OCI-LY7 (cell line): ENCODE measurements at regions not wholly inside any gene's neighbourhood (a gene's known extent, or its start where the extent isn't known, plus 50 kb on each side); places are given as distances from the start of the nearest gene placed in this dataset.

Experiments
- BruUV-seq: library from RNA; stranded (reverse); fragments of 400-500 nt; replicated peaks from 2 replicates; lab custom pipeline; 2021; lab: Mats Ljungman, UMichigan
- CTCF ChIA-PET: fragments of 300-600 bp; sonication (Branson Sonifier 250); formaldehyde crosslinking; loops from one replicate; lab custom pipeline; 2022; ENCODE audit warnings: antibody characterized with exemption; ENCODE audit not compliant: unreplicated experiment; lab: Charles Lee
- POLR2A ChIA-PET: fragments of 300-600 bp; sonication (Branson Sonifier 250); formaldehyde crosslinking; loops from one replicate; lab custom pipeline; 2022; ENCODE audit warnings: antibody characterized with exemption; lab: Charles Lee
- DNase-seq: peaks from one replicate; pipeline ENCODE4 v3.0.0-alpha.2; 2015; ENCODE audit warnings: low spot score
- H2AFZ ChIP-seq: fragments of 200-600 bp; sonication (generic), shearing (Covaris generic); 2 replicates; pipeline ENCODE4 v1.6.1; 2014; ENCODE audit warnings: mild to moderate bottlenecking, antibody characterized with exemption, low read length, moderate library complexity
- H3K27ac ChIP-seq: fragments of 200-600 bp; sonication (generic); 2 replicates; pipeline ENCODE4 v1.5.1; 2014; ENCODE audit warnings: mixed run types, low read depth, mild to moderate bottlenecking, moderate library complexity, low read length, inconsistent platforms; ENCODE audit not compliant: poor library complexity, severe bottlenecking
- H3K36me3 ChIP-seq: fragments of 200-600 bp; sonication (generic); 2 replicates; pipeline ENCODE4 v1.6.1; 2014; ENCODE audit warnings: mild to moderate bottlenecking, antibody characterized with exemption, low read length, moderate library complexity, mixed read lengths; ENCODE audit not compliant: insufficient read depth
- H3K4me1 ChIP-seq: fragments of 200-600 bp; sonication (generic); 2 replicates; pipeline ENCODE4 v1.5.1; 2014; ENCODE audit warnings: mild to moderate bottlenecking, low read length; ENCODE audit not compliant: insufficient read depth, poor library complexity, severe bottlenecking
- H3K4me2 ChIP-seq: fragments of 200-600 bp; sonication (generic); 2 replicates; pipeline ENCODE4 v1.6.1; 2014; ENCODE audit warnings: mild to moderate bottlenecking, low read length
- H3K4me3 ChIP-seq: fragments of 200-600 bp; sonication (generic); 2 replicates; pipeline ENCODE4 v1.5.1; 2014; ENCODE audit warnings: mild to moderate bottlenecking, low read depth, low read length; ENCODE audit not compliant: poor library complexity, severe bottlenecking
- H3K79me2 ChIP-seq: fragments of 200-600 bp; sonication (generic); 2 replicates; pipeline ENCODE4 v1.6.1; 2016; ENCODE audit warnings: low read depth, mild to moderate bottlenecking, low read length, moderate library complexity, mixed read lengths; ENCODE audit not compliant: insufficient read depth
- H3K9me2 ChIP-seq: fragments of 200-600 bp; sonication (generic); 2 replicates; pipeline ENCODE4 v1.6.1; 2016; ENCODE audit warnings: mild to moderate bottlenecking, low read length, mixed read lengths; ENCODE audit not compliant: insufficient read depth
- H3K9me3 ChIP-seq: fragments of 200-600 bp; sonication (generic); 2 replicates; pipeline ENCODE4 v1.6.1; 2014; ENCODE audit warnings: mild to moderate bottlenecking, mixed run types, low read length, mixed read lengths
- H4K20me1 ChIP-seq: fragments of 200-600 bp; sonication (generic); 2 replicates; pipeline ENCODE4 v1.6.1; 2014; ENCODE audit warnings: mild to moderate bottlenecking, antibody characterized with exemption, low read length, moderate library complexity, mixed read lengths; ENCODE audit not compliant: insufficient read depth
- EZH2phosphoT487 ChIP-seq: fragments of 200-600 bp; sonication (generic); IDR thresholded peaks from 2 replicates; pipeline ENCODE4 v1.6.1; 2018; ENCODE audit warnings: low read depth, borderline replicate concordance, mild to moderate bottlenecking, mixed run types, antibody characterized with exemption, low read length, moderate library complexity, mixed read lengths
- intact Hi-C: fragments of 100-400 bp; cut with micrococcal nuclease; formaldehyde crosslinking; loops from one replicate; pipeline ENCODE4 v1.10.0; 2022; ENCODE audit not compliant: unreplicated experiment
- TF ChIP-seq, protein P1 (sequence below): fragments of 200-600 bp; sonication (generic); conservative IDR thresholded peaks from 2 replicates; pipeline ENCODE4 v1.5.1; 2014; ENCODE audit warnings: mild to moderate bottlenecking, antibody characterized with exemption, low read length, moderate library complexity, mixed read lengths

DNA sequence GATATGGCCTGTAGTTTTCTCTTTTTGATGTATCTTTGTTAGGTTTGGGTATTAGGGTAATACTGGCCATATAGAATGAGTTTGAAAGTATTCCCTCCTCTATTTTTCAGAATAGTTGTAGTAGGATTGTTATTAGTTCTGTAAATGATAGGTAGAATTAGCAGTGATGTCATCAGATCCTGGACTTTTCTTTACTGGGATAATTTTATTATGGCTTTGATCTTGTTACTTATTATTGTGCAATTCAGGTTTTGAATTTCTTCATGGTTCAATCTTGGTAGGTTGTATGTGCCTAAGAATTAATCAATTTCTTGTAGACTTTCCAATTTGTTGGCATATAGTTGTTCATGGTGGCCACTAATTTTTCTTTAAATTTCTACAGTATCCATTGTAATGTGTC is 916.6 kb downstream of the CCDC85A start:
- Histone ChIP-seq H3K9me3 (no peaks in the 10 kb centered on the region), H3K4me2 (no peak overlapping the region), H3K27ac (no peak overlapping the region), H3K9me2 (no peaks in the 10 kb centered on the region; the same call in 1 of the 2 replicates), H4K20me1 (no peaks in the 10 kb centered on the region), H3K36me3 (no peaks in the 10 kb centered on the region), H3K79me2 (no peaks in the 10 kb centered on the region), H3K4me1 (no peaks in the 10 kb centered on the region), H3K4me3 (no peak overlapping the region), H2AFZ (no peak overlapping the region)
- BruUV-seq: no TSS peak
- intact Hi-C loops: no loop called here
- POLR2A ChIA-PET: interaction anchor here (1.1 kb wide), 1 partner anchor 32 kb away, joined by 4 read pairs; no protein-coding TSS in a partner anchor
- DNase-seq: no peak
- CTCF ChIA-PET: no interaction called here
- TF ChIP-seq EZH2phosphoT487: no peak
- TF ChIP-seq, protein P1, sequence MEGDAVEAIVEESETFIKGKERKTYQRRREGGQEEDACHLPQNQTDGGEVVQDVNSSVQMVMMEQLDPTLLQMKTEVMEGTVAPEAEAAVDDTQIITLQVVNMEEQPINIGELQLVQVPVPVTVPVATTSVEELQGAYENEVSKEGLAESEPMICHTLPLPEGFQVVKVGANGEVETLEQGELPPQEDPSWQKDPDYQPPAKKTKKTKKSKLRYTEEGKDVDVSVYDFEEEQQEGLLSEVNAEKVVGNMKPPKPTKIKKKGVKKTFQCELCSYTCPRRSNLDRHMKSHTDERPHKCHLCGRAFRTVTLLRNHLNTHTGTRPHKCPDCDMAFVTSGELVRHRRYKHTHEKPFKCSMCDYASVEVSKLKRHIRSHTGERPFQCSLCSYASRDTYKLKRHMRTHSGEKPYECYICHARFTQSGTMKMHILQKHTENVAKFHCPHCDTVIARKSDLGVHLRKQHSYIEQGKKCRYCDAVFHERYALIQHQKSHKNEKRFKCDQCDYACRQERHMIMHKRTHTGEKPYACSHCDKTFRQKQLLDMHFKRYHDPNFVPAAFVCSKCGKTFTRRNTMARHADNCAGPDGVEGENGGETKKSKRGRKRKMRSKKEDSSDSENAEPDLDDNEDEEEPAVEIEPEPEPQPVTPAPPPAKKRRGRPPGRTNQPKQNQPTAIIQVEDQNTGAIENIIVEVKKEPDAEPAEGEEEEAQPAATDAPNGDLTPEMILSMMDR: no peak

DNA sequence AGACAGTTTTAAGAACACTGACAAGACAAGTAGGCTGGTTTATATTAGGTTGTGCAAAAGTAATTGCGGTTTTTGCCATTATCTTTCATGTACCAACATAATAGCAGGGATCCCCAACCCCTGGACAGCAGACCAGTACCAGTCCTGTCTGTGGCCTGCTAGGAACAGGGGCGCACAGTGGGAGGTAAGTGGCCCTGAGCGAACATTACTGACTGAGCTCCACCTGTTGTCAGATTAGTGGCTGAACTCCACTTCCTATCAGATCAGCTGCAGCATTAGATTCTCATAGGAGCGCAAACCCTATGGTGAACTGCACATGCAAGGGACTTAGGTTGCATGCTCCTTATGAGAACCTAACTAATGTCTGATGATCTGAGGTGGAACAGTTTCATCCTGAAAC is 921.9 kb downstream of the CCDC85A start:
- Histone ChIP-seq H3K9me3 (no peaks in the 10 kb centered on the region), H3K9me2 (no peaks in the 10 kb centered on the region; the same call in 1 of the 2 replicates), H4K20me1 (no peaks in the 10 kb centered on the region), H3K27ac (no peak overlapping the region), H3K36me3 (no peaks in the 10 kb centered on the region), H2AFZ (no peak overlapping the region), H3K4me2 (no peak overlapping the region), H3K79me2 (no peaks in the 10 kb centered on the region), H3K4me3 (no peak overlapping the region), H3K4me1 (no peaks in the 10 kb centered on the region)
- BruUV-seq: no TSS peak
- ChIA-PET CTCF (no interaction called here), POLR2A (no interaction called here)
- intact Hi-C loops: no loop called here
- TF ChIP-seq, protein P1: no peak
- TF ChIP-seq EZH2phosphoT487: no peak
- DNase-seq: no peak

DNA sequence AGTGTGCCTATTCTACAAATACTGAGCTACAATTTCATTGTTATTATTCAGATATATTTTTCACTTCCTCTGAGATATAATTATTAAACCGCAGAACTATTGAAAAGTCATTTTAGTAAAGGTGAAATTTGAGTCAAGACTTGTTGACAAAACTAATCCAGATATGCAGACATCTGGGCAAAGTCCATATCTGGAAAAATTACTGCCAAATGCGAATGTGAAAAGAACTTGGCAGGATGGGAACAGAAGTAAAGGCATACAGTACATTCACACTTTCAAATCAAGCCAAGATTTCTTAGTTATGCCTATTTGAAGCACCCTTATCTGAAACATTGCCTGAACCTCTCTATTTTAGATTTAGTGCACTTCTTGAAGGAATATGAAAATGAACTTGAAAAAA is 923.6 kb downstream of the CCDC85A start:
- H3K4me3 ChIP-seq: no peak overlapping the region
- H4K20me1 ChIP-seq: no peaks in the 10 kb centered on the region
- TF ChIP-seq, protein P1: no peak
- no peak for TF ChIP-seq EZH2phosphoT487
- intact Hi-C loops: no loop called here
- ChIA-PET CTCF (no interaction called here), POLR2A (no interaction called here)
- H3K9me3 ChIP-seq: no peaks in the 10 kb centered on the region
- no peaks in the 10 kb centered on the region for H3K4me1 ChIP-seq
- no peak for DNase-seq
- no peaks in the 10 kb centered on the region for H3K79me2 ChIP-seq
- no peaks in the 10 kb centered on the region for H3K9me2 ChIP-seq
- H3K4me2 ChIP-seq: no peak overlapping the region
- BruUV-seq: no TSS peak
- H2AFZ ChIP-seq: no peak overlapping the region
- no peak overlapping the region for H3K27ac ChIP-seq
- no peaks in the 10 kb centered on the region for H3K36me3 ChIP-seq
